ENCODE measurements at regions not wholly inside any gene's neighbourhood (a gene's known extent, or its start where the extent isn't known, plus 50 kb on each side); places are given as distances from the start of the nearest gene placed in this dataset.

DNA sequence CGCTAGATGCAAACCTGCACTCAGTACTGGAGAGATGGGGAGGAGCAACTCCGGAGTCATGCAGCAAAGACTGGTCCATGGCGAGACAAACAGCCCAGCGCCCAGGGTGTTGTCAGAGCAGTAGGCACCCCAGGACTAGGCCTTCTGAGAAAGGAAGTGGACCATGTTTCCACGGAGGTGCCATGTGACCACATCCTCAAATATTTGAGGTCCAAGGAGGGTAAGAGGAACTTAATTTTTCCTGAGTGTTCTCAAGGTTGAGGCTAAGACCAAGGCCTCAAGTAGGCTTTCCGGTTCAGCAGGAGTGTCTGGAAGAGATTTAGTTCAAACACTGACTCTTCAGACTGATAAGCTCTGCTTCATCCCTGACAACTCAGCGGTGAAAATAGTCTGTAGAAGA is 186.2 kb downstream of the RHOU start:
- DNase-seq (no peak), ATAC-seq (replicated peaks) (no peak)
- no peak overlapping the region for H3K27ac Mint-ChIP-seq

DNA sequence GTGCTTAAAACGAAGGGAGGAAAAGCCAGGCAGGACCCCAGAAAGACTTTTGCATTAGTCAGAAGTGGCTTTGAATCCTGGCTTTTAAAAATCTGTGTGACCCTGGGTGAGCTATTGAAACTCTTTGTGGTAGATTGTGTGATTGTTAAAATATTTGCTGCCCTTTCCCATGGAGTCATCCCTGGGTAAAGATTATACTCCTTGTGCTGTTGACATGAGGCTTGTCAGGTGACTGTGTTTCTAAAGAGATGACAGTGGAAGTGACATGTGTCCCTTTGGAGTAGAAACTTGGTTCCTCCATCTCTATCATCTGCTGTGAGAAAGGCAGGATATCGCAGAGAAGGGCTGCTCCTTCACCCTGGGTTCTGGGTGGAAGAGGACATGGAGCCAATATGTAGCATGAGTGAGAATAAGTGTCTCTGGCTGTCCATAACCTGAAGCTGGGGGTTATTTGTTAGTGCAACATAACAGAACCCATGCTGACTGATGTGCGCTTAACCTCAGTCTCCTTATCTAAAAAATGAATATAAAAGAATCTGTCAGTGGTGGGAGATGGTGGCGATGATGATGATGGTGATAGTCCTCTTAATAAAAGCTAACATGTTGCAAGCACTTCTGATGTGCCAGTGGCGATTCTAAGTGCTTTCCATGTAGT is 187.6 kb downstream of the RHOU start:
- DNase-seq (no peak), ATAC-seq (replicated peaks) (no peak)
- Mint-ChIP-seq H3K4me1 (ENCODE audit: low read depth in 2 of 2) (peaks cover 4 to 15% of the 10 kb centered on the region in 2 donors), H3K27ac (no peak overlapping the region), H3K9me3 (no peaks in the 10 kb centered on the region), H3K4me3 (no peak overlapping the region), H3K27me3 (no peaks in the 10 kb centered on the region), H3K36me3 (ENCODE audit: insufficient read depth) (no peaks in the 10 kb centered on the region)

More for the DNA sequence above, 186.2 kb downstream of the RHOU start:
- Mint-ChIP-seq H3K27me3 (no peaks in the 10 kb centered on the region), H3K4me3 (no peak overlapping the region), H3K36me3 (ENCODE audit: insufficient read depth) (no peaks in the 10 kb centered on the region), H3K4me1 (ENCODE audit: low read depth in 2 of 2) (peaks cover 4 to 15% of the 10 kb centered on the region in 2 donors), H3K9me3 (no peaks in the 10 kb centered on the region)

DNA sequence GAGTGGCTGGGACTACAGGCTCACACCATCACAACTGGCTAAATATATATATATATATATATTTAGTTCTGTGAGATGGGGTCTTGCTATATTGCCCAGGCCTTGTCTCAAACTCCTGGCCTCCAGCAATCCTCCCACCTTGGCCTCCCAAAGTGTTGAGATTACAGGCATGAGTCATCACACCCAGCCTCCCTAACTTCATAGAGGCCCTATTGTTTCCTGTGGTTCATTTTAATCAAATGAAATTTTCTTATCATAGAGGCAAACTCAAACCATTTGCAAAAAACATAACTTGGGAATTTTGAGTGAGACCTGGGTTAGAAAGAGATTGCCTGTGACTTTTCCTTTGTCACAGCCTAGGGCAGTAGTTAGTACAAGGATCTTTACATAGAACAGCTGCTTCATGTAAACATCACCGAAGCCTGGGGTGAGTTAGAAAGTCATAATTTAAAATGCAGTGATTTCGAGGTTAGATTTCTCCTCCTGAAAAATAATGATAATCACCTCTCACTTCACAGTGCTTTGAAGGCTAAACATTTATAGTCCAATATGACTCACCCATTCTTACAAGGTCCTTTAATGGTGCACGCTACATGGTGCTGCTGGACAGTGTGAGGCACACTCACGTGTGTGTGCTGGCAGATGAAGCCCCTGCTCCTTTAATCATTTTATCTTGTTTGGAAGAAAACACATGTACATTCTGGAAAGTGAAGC is 188.9 kb downstream of the RHOU start:
- Mint-ChIP-seq H3K9me3 (no peaks in the 10 kb centered on the region), H3K4me1 (ENCODE audit: low read depth in 2 of 2) (peaks cover 4 to 17% of the 10 kb centered on the region in 2 donors), H3K27me3 (no peaks in the 10 kb centered on the region), H3K36me3 (ENCODE audit: insufficient read depth) (no peaks in the 10 kb centered on the region), H3K27ac (no peak overlapping the region), H3K4me3 (no peak overlapping the region)
- ATAC-seq (replicated peaks) (no peak), DNase-seq (no peak)

DNA sequence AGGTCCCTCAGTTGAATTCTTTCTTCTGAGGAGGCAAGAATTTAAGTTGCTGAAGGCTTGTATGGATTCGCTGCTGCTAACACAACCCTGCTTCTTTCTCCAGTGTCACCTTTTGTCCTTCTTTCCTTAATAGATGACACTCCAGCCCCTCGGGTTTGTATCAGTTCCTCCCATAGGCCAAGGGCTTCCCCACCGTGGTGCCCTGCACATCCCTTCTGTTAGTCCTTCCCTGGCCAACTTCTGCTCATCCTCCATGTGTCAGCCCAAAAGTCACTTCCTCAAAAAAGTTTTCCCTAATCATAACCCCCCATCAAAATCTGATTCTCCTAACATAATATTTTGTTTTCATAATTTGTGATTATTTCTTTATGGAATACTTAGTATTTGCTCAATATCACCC is 190.4 kb downstream of the RHOU start:
- ATAC-seq (replicated peaks): no peak
- Mint-ChIP-seq H3K4me1 (ENCODE audit: low read depth in 2 of 2) (peaks cover 0 to 12% of the 10 kb centered on the region in 2 donors), H3K27ac (no peak overlapping the region), H3K4me3 (no peak overlapping the region), H3K27me3 (no peaks in the 10 kb centered on the region), H3K36me3 (ENCODE audit: insufficient read depth) (no peaks in the 10 kb centered on the region), H3K9me3 (peaks cover 0 to 2% of the 10 kb centered on the region in 2 donors)
- DNase-seq: no peak

DNA sequence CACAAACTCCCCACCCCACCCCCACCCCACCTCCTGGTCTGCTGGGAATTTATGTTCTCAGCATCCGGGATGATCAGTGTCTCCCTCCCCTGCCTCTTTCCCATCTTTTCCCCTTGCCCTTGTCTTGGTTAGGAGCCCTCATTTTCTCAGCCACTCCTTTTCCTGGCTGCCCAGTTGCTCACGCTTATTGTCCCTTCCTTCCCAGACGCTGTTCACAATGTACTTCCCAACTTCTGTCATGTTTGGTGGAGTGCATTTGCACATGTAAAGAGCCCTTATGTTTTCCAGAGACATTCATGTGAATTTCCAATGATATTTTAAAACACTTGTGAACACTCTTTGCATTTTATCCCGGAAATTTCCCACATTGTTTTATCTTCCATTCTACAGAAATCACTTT is 192.1 kb downstream of the RHOU start:
- DNase-seq: no peak
- Mint-ChIP-seq H3K36me3 (ENCODE audit: insufficient read depth) (no peaks in the 10 kb centered on the region), H3K27ac (no peak overlapping the region), H3K4me1 (ENCODE audit: low read depth in 2 of 2) (peaks cover 0 to 2% of the 10 kb centered on the region in 2 donors), H3K27me3 (no peaks in the 10 kb centered on the region), H3K4me3 (no peak overlapping the region), H3K9me3 (peaks cover 0 to 2% of the 10 kb centered on the region in 2 donors)
- no peak for ATAC-seq (replicated peaks)

DNA sequence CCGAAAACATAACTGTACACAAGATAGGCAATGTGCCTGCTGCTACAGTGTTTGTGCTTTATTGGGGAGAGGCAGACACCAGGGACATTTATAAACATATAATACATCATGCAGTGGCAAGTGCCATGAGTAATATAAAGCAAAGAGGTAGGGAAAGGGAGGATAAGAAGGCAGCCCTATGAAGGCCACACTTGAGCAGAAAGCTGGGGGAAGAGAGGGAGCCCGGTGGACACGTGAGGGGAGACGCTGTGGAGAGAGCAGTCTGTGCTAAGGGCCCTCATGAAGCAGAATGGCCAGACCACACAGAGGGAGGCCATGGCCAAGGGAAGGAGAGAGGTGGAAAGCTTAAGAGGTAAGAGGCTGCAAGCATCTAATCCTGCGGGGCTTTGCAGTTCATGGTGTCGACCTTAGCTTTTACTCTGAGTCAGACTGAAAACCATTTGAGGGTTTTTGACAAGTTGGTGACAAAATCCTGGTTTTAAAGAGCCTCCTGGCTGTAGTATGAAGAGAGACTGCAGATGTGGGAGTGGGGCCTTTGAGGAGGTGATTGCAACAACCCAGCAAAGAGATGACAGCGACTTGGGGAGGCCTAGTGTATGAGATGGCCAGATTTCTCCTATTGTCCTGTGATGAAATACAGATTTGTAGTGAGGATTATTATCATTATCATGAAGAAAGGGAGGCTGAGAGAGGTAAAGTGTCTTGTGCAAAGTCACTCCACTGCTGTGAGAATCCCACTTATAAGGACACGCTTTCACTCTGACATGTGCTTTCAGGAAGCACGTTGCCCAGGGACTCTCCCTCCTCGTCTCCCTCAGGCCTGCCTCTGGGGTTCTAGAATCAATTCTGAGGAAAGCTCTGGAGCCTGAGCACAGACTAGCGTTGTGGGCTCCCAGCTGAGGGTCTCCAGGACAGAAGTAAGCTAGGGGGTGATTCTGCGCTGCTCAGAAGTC is 192.9 kb downstream of the RHOU start:
- ATAC-seq (replicated peaks): no peak
- peaks cover 0 to 2% of the 10 kb centered on the region in 2 donors for H3K4me1 Mint-ChIP-seq (ENCODE audit: low read depth in 2 of 2)
- H3K27ac Mint-ChIP-seq: no peak overlapping the region
- no peaks in the 10 kb centered on the region for H3K36me3 Mint-ChIP-seq (ENCODE audit: insufficient read depth)
- DNase-seq: no peak
- no peaks in the 10 kb centered on the region for H3K27me3 Mint-ChIP-seq
- H3K4me3 Mint-ChIP-seq: no peak overlapping the region
- H3K9me3 Mint-ChIP-seq: peaks cover 0 to 2% of the 10 kb centered on the region in 2 donors

DNA sequence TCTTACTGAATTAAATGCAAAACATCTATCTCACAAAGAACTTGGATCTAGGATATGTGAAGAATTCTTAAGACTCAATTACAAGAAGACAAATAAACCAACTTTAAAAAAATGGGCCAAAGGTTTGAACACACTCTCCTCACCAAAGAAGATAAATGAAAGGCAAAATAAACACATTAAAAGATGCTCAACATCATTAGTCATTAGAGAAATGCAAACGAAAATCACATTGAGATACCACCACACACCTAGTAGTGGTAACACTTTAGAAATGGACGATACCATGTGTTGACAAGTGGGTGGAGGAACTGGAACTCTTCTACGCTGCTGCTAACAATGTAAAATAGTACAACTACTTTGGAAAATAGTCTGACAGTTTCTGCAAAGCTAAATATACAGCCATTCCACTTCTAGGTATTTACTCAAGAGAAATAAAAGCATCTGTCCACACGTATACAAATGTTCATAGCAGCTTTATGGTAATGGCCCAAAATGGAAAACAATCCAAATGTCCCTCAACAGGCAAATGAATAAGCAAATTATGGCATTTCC is 194.3 kb downstream of the RHOU start:
- Mint-ChIP-seq H3K27me3 (no peaks in the 10 kb centered on the region), H3K4me3 (no peak overlapping the region), H3K36me3 (ENCODE audit: insufficient read depth) (no peaks in the 10 kb centered on the region), H3K4me1 (ENCODE audit: low read depth in 2 of 2) (peaks cover 0 to 2% of the 10 kb centered on the region in 2 donors), H3K27ac (no peak overlapping the region), H3K9me3 (peaks cover 0 to 2% of the 10 kb centered on the region in 2 donors)
- DNase-seq (no peak), ATAC-seq (replicated peaks) (no peak)

DNA sequence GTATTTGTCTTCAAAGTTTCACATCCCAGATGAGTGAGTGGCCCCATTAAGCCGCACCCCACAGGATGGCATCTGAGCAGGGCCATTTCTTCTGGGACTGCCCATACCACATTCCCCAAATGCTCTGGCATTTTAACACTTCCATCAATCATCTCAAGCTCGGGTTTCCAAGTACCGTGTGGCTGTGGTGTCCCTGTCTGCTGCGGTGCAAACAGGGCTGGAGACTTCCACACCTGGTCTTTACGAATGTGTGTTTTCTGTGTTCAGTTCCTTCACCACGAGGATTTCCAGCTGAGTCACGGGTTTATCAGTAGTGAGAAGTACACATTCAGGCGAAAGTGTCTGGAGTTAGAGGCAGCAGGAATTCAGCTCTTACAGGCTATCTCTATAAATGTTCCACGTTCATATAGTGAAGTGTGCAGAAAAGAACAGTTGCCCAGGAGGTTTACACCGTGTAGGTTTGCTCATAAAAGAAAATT is 195.2 kb downstream of the RHOU start:
- no peak overlapping the region for H3K4me3 Mint-ChIP-seq
- H3K36me3 Mint-ChIP-seq (ENCODE audit: insufficient read depth): no peaks in the 10 kb centered on the region
- no peaks in the 10 kb centered on the region for H3K27me3 Mint-ChIP-seq
- H3K4me1 Mint-ChIP-seq (ENCODE audit: low read depth in 2 of 2): peaks cover 0 to 2% of the 10 kb centered on the region in 2 donors
- ATAC-seq (replicated peaks) (no peak), DNase-seq (no peak)
- H3K27ac Mint-ChIP-seq: no peak overlapping the region
- H3K9me3 Mint-ChIP-seq: peaks cover 0 to 2% of the 10 kb centered on the region in 2 donors

DNA sequence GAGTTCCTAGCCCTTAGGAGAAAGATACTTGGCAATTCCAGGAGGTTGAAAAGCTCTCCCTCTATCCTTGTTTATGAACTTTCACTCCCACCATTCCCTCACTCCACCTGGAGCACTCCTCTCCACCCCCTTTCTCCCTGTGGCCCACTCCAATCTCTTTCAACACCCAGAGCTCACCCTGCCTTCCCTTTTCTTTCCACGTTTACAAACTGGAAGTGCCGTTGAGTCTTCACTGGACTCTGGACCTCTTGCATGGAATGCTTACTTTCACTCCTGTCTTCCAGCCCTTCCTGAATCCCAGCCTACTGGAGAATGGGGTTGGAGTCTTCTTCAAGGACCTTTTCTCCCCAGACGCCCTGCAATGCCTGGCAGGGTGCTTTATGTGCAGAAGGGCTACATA is 198.5 kb downstream of the RHOU start:
- ATAC-seq (replicated peaks): no peak
- Mint-ChIP-seq H3K4me1 (ENCODE audit: low read depth in 2 of 2) (peaks cover 7 to 24% of the 10 kb centered on the region in 2 donors), H3K4me3 (no peak overlapping the region)

DNA sequence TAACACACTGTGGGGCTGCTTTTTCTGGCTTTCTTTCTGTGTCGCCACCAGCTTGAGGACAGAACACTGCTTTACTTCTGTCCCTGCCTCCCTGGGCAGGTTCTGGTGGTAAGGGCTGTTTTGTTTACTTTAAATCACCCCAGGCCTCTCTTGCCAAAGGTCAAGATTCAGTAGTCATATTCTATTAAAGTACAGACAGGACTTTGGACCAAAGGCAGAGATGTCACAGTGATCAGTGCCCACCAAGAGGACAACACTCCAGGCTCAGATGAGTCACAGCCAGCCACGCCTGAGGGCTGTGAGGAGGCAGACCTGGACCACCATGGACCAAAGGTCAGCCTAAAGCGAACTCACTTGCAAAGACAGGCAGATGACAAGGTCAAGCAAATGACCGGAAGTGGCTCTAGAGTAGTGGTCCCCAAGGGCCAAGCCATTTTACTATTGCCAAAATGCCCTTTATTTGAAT is 200.0 kb downstream of the RHOU start:
- no peak overlapping the region for H3K4me3 Mint-ChIP-seq
- DNase-seq: no peak
- no peak overlapping the region for H3K27ac Mint-ChIP-seq
- H3K4me1 Mint-ChIP-seq (ENCODE audit: low read depth in 2 of 2): peaks cover 7 to 36% of the 10 kb centered on the region in 2 donors
- no peak for ATAC-seq (replicated peaks)
- no peaks in the 10 kb centered on the region for H3K9me3 Mint-ChIP-seq
- H3K27me3 Mint-ChIP-seq: no peaks in the 10 kb centered on the region
- H3K36me3 Mint-ChIP-seq (ENCODE audit: insufficient read depth): no peaks in the 10 kb centered on the region

More for the DNA sequence above, 198.5 kb downstream of the RHOU start:
- Mint-ChIP-seq H3K27ac (no peak overlapping the region), H3K27me3 (no peaks in the 10 kb centered on the region), H3K36me3 (ENCODE audit: insufficient read depth) (no peaks in the 10 kb centered on the region), H3K9me3 (peaks cover 0 to 2% of the 10 kb centered on the region in 2 donors)
- DNase-seq: no peak

DNA sequence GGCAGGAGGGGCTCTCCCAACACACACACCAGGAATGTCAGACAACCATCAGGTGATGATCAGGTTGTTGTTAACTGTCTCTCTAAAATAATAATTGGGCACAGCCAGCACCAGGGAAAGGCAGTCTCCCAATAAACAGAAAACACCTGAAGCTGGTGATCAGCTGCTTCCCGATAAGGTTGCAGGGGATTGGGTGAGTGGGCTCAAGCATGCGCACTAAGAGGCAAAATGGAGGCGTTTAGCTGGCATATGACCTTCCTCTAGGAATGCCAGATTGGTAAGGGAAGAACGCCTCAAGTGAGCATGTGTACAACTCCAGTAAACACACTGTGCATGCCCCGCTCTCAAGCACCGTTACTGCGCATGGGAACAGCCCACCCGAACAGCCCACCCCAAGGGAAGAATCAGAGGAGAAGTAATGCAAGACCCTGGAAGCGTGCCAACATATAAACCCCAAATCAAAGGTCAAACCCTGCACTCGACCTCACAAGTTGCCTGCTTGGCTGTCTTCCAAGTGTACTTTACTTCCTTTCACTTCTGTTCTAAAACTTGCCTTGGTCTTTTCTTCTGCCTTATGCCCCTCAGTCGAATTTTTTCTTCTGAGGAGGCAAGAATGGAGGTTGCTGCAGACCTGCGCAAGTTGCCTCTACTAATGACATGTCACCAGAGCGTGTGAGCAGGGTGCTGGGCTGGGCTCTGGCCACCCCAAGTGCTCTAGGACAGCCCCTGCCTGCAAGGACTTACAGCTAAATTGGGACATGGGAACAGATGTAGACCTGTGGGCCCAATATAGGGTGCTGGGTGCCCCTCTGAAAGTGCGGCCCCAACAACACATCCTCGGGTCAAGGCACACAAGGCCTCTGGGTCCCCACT is 200.8 kb downstream of the RHOU start:
- H3K36me3 Mint-ChIP-seq (ENCODE audit: insufficient read depth): no peaks in the 10 kb centered on the region
- H3K27ac Mint-ChIP-seq: peak overlapping the region in 1 of 2 donors; percentile 23
- peak overlapping the region in 1 of 2 donors; percentile 21 for H3K4me3 Mint-ChIP-seq
- DNase-seq: no peak
- no peak for ATAC-seq (replicated peaks)
- no peaks in the 10 kb centered on the region for H3K27me3 Mint-ChIP-seq
- peaks cover 7 to 36% of the 10 kb centered on the region in 2 donors for H3K4me1 Mint-ChIP-seq (ENCODE audit: low read depth in 2 of 2)
- no peaks in the 10 kb centered on the region for H3K9me3 Mint-ChIP-seq

DNA sequence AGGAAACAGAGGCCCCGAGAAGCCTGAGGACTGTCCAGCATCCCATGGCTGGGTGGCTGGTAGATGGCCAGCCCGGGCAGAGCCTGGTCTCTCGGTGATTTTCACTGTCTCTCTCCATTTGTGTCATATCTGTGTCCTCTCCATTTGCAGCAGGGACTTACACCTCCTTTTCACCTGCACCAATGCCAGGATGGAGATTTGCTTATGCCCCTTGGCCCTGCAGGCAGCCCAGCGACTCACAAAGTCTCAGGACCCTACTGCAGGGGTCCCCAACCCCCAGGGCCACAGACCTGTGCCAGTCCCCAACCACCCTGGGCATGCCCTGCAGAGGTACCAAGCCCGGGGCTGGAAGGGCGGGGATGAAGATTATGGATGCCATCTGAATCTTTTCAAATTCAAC is 201.6 kb downstream of the RHOU start:
- Mint-ChIP-seq H3K4me3 (no peak overlapping the region), H3K9me3 (no peaks in the 10 kb centered on the region), H3K36me3 (ENCODE audit: insufficient read depth) (no peaks in the 10 kb centered on the region), H3K27me3 (no peaks in the 10 kb centered on the region), H3K27ac (no peak overlapping the region), H3K4me1 (ENCODE audit: low read depth in 2 of 2) (peaks cover 7 to 36% of the 10 kb centered on the region in 2 donors)
- ATAC-seq (replicated peaks) (no peak), DNase-seq (no peak)

All from effector memory CD8-positive, alpha-beta T cell (primary cell).